ENCODE measurements at regions not wholly inside any gene's neighbourhood (a gene's known extent, or its start where the extent isn't known, plus 50 kb on each side); places are given as distances from the start of the nearest gene placed in this dataset.
A peak's percentile ranks its signal among the peaks of the same experiment; 100 is the strongest.

DNA sequence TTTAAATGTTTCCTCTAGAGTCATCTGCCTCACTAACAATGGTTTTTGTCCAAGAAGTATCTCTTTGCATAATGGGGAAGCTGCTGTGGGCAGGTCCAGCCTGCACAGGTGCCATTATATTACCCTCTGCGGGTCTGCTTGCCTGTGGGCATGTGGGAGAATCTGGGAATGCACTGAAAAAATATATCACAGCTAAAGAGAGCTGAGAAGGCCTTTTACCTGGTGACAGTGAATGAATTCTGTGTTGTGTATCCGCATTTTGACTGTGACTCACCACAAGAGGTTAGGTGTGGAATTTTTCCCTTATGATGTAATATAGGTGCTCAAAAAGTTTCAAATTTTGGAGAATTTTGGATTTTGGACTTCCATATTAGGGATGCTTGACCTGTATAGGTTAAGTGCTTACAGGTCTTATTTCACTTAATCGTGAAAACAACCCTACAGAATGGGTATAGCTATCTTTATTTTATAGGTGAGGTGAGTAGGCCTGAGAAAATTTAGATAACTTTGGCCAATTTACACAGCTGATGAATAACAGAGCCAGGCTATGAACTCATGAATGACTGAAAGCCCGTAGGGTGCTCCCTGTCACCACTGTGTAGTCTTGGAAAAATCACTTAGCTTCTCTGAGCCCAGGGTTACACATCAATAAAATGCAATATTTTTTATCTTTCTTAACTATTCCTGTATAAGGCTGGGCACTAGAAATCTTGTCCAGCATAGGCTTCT lies 198.0 kb upstream of the EPHA5 start:
- DNase-seq (ENCODE audit: low read depth, low spot score) = no peak
- POLR2A ChIA-PET = no interaction called here
- in situ Hi-C loops (cut with HindIII; ENCODE audit: low pct_unique_long_range_greater_than_20kb, low sequenced_read_pairs) (no loop called here), intact Hi-C loops (cut with micrococcal nuclease; ENCODE audit: unreplicated experiment) (no loop called here)
- no TSS peak for BruUV-seq (replicated peaks)
- no peak for TF ChIP-seq REST (IDR thresholded peaks at IDR 0.05; ENCODE audit: insufficient read depth in 1 of 2, low read depth in 2 of 2, low read length in 1 of 2)
- TF ChIP-seq POLR2AphosphoS5 (IDR thresholded peaks at IDR 0.05; ENCODE audit: low read depth, low read length) = no peak
- TF ChIP-seq SIN3A (IDR thresholded peaks at IDR 0.05; ENCODE audit: borderline replicate concordance, insufficient read depth, low read depth, low read length) = no peak
- no peak for TF ChIP-seq TCF7L2 (IDR thresholded peaks at IDR 0.05; ENCODE audit: low read depth, low read length)
- no peak for TF ChIP-seq CTCF (IDR thresholded peaks at IDR 0.05)
- Histone ChIP-seq H3K4me3 (ENCODE audit: low read depth in 2 of 2, low read length in 2 of 2) (no peak overlapping the region), H3K4me1 (ENCODE audit: control insufficient read depth, insufficient read depth, low read length) (no peaks in the 10 kb centered on the region), H3K9me3 (ENCODE audit: control insufficient read depth, insufficient read depth, low read depth, low read length) (no peaks in the 10 kb centered on the region), H3K27ac (ENCODE audit: low read length) (no peak overlapping the region), H3K27me3 (ENCODE audit: control insufficient read depth, insufficient read depth, low read length) (no peaks in the 10 kb centered on the region), H3K36me3 (ENCODE audit: control insufficient read depth, insufficient read depth, low read length) (no peaks in the 10 kb centered on the region)
- no peak for ATAC-seq
- CTCF ChIA-PET = interaction anchor here (0.6 kb wide), 1 partner anchor 10 kb away, joined by 12 read pairs; no protein-coding TSS in a partner anchor

DNA sequence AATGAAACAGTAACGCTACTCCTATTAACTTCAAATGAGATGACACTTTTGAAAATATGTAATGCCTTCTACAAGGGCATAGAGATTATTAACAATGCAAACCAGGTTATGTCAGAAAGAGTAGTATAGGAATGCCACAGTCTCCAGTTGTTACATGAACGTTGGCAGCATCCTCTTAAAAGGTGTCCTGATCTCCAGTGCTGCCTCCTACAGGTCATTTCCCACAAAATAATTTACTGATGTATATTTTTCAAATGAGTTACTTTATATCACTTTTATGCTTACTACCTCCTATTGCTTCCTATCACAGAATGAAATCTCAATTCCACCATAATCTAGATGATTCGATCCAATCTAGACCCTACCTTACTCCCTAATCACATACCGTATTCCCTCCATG lies 195.2 kb upstream of the EPHA5 start:
- Histone ChIP-seq H3K27me3 (ENCODE audit: control insufficient read depth, insufficient read depth, low read length) (no peaks in the 10 kb centered on the region), H3K4me1 (ENCODE audit: control insufficient read depth, insufficient read depth, low read length) (no peaks in the 10 kb centered on the region), H3K4me3 (ENCODE audit: low read depth in 2 of 2, low read length in 2 of 2) (no peak overlapping the region), H3K27ac (ENCODE audit: low read length) (no peak overlapping the region), H3K9me3 (ENCODE audit: control insufficient read depth, insufficient read depth, low read depth, low read length) (no peaks in the 10 kb centered on the region), H3K36me3 (ENCODE audit: control insufficient read depth, insufficient read depth, low read length) (no peaks in the 10 kb centered on the region)
- intact Hi-C loops (cut with micrococcal nuclease; ENCODE audit: unreplicated experiment) (no loop called here), in situ Hi-C loops (cut with HindIII; ENCODE audit: low pct_unique_long_range_greater_than_20kb, low sequenced_read_pairs) (no loop called here)
- ATAC-seq (no peak), DNase-seq (ENCODE audit: low read depth, low spot score) (no peak)
- TF ChIP-seq CTCF (IDR thresholded peaks at IDR 0.05) (peak; percentile 17; the same call in 1 of the 2 replicates), REST (IDR thresholded peaks at IDR 0.05; ENCODE audit: insufficient read depth in 1 of 2, low read depth in 2 of 2, low read length in 1 of 2) (no peak)
- ChIA-PET POLR2A (no interaction called here), CTCF (no interaction called here)
- BruUV-seq (replicated peaks) = no TSS peak

Data from Panc1 (cell line).